ENCODE measurements at regions not wholly inside any gene's neighbourhood (a gene's known extent, or its start where the extent isn't known, plus 50 kb on each side); places are given as distances from the start of the nearest gene placed in this dataset.

DNA sequence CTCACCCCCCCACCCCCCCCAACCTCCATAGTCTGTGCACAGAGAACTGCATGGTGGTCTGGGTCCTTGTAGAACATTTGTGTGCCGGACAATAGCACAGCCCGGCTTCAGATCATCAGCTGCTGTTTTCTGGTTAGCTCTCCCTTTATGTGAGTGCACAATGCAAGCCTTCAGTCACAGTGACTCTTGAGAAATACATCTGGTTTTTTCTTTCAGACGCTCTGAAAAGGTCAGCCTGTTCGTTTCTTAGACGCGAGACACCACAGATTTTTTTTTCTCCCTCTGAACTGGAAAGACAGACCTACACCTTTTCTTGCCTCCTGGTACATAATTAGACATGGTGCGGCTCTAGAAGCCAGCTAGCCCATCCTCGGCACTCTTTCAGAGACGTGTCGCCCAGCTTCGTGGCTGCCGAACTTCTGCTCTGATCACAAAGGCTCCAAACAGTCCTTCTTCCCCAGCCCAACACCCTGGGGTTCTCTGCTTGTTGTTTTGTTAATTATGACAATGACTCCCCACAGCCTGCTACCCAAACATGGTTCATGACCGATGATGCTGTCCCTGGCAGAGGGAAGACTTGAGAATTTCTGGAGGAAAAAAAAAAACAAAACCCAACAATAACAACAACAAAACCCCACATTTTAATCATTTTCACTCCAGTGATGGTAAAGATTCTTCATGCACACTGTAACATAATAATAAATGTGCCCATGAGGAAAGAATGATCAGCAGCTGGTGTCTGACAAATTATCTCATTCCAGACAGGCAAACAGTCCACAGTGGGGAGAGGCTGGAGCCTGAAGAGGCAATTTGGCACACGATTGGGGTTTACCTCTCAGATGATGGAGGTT, 241.4 kb upstream of the ZNF462 start:
- TF ChIP-seq POLR2A (IDR thresholded peaks at IDR 0.05; ENCODE audit: low read length) (no peak), GATA1 (IDR thresholded peaks at IDR 0.05; ENCODE audit: low read depth, low read length) (no peak)
